PFSK-1 (cell line): ENCODE measurements at regions not wholly inside any gene's neighbourhood (a gene's known extent, or its start where the extent isn't known, plus 50 kb on each side); places are given as distances from the start of the nearest gene placed in this dataset.

Source experiments
- POLR2AphosphoS5 ChIP-seq: IDR thresholded peaks from 2 replicates; pipeline ENCODE4 v1.6.1; 2012; ENCODE audit warnings: low read depth, mild to moderate bottlenecking, control low read depth, low read length, moderate library complexity
- SIN3A ChIP-seq: IDR thresholded peaks from 2 replicates; pipeline ENCODE4 v1.6.1; 2012; ENCODE audit warnings: mild to moderate bottlenecking, low read length, moderate library complexity, borderline replicate concordance; ENCODE audit not compliant: insufficient read depth
- TAF1 ChIP-seq: IDR thresholded peaks from 2 replicates; pipeline ENCODE4 v1.6.1; 2012; ENCODE audit warnings: low read length, control low read depth, borderline replicate concordance; ENCODE audit not compliant: insufficient read depth
- TF ChIP-seq, protein P1 (sequence below), 2 experiments: IDR thresholded peaks; 2 replicates each; pipeline versions ENCODE4 v1.6.1 to v1.8.0; 2011 to 2012; ENCODE audit warnings: low read depth in 2 of 2, low read length in 2 of 2, control low read depth in 1 of 2, inconsistent platforms in 1 of 2, mild to moderate bottlenecking in 1 of 2, moderate library complexity in 1 of 2; ENCODE audit not compliant: insufficient read depth in 1 of 2

- TF ChIP-seq TAF1 (no peak), POLR2AphosphoS5 (no peak), SIN3A (no peak)
- TF ChIP-seq, protein P1, sequence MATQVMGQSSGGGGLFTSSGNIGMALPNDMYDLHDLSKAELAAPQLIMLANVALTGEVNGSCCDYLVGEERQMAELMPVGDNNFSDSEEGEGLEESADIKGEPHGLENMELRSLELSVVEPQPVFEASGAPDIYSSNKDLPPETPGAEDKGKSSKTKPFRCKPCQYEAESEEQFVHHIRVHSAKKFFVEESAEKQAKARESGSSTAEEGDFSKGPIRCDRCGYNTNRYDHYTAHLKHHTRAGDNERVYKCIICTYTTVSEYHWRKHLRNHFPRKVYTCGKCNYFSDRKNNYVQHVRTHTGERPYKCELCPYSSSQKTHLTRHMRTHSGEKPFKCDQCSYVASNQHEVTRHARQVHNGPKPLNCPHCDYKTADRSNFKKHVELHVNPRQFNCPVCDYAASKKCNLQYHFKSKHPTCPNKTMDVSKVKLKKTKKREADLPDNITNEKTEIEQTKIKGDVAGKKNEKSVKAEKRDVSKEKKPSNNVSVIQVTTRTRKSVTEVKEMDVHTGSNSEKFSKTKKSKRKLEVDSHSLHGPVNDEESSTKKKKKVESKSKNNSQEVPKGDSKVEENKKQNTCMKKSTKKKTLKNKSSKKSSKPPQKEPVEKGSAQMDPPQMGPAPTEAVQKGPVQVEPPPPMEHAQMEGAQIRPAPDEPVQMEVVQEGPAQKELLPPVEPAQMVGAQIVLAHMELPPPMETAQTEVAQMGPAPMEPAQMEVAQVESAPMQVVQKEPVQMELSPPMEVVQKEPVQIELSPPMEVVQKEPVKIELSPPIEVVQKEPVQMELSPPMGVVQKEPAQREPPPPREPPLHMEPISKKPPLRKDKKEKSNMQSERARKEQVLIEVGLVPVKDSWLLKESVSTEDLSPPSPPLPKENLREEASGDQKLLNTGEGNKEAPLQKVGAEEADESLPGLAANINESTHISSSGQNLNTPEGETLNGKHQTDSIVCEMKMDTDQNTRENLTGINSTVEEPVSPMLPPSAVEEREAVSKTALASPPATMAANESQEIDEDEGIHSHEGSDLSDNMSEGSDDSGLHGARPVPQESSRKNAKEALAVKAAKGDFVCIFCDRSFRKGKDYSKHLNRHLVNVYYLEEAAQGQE (IDR thresholded peaks at IDR 0.05; ENCODE audit: insufficient read depth in 1 of 2, low read depth in 2 of 2, low read length in 2 of 2), result no peak
Observed at GRCh38 chr12:46677749-46678148, 148.0 kb downstream of the SLC38A4 start.
